WTC11 (cell line): ENCODE measurements at regions not wholly inside any gene's neighbourhood (a gene's known extent, or its start where the extent isn't known, plus 50 kb on each side); places are given as distances from the start of the nearest gene placed in this dataset.

ENCODE experiments used
- ATAC-seq: fragments of 200-7000 bp; cut with Tn5 transposase; 2 replicates; pipeline ENCODE4 v1.10.0; 2021; ENCODE audit warnings: mild to moderate bottlenecking, moderate library complexity
- CTCF ChIA-PET: fragments of 300-600 bp; sonication (Branson Sonifier 250); formaldehyde crosslinking; loops from one replicate; lab custom pipeline; 2021; ENCODE audit warnings: antibody characterized with exemption; lab: Charles Lee
- POLR2A ChIA-PET: fragments of 350-600 bp; sonication (Branson Sonifier 250); formaldehyde crosslinking; loops from one replicate; lab custom pipeline; 2021; ENCODE audit warnings: antibody characterized with exemption; lab: Charles Lee
- DNase-seq: peaks from one replicate; pipeline ENCODE4 v3.0.0; 2021; ENCODE audit warnings: low spot score
- H3K27ac Mint-ChIP-seq: 2 replicates; pipeline ENCODE4 v1.8.0; 2021; ENCODE audit warnings: mixed read lengths
- H3K27me3 Mint-ChIP-seq: 2 replicates; pipeline ENCODE4 v1.8.0; 2021; ENCODE audit warnings: low read depth, mild to moderate bottlenecking, moderate library complexity, mixed read lengths
- H3K36me3 Mint-ChIP-seq: 2 replicates; pipeline ENCODE4 v1.8.0; 2021; ENCODE audit warnings: mixed read lengths
- H3K4me1 Mint-ChIP-seq: 2 replicates; pipeline ENCODE4 v1.8.0; 2022; ENCODE audit warnings: mixed read lengths
- H3K4me3 Mint-ChIP-seq: 2 replicates; pipeline ENCODE4 v1.8.0; 2021; ENCODE audit warnings: mild to moderate bottlenecking, moderate library complexity, mixed read lengths
- H3K9me3 Mint-ChIP-seq: 2 replicates; pipeline ENCODE4 v1.8.0; 2021; ENCODE audit warnings: mixed read lengths
- ATF1 ChIP-seq: sonication (generic); formaldehyde crosslinking; IDR thresholded peaks from 2 replicates; pipeline ENCODE4 v1.8.1; 2023; ENCODE audit warnings: mild to moderate bottlenecking, moderate library complexity, missing genetic modification reagents
- ETV6 ChIP-seq: sonication (generic); formaldehyde crosslinking; IDR thresholded peaks from 2 replicates; pipeline ENCODE4 v1.8.1; 2022; ENCODE audit warnings: mild to moderate bottlenecking, missing genetic modification reagents
- FOXJ3 ChIP-seq: sonication (generic); formaldehyde crosslinking; IDR thresholded peaks from 2 replicates; pipeline ENCODE4 v1.9.0; 2021; ENCODE audit warnings: missing genetic modification reagents, mild to moderate bottlenecking, borderline replicate concordance
- IRF2 ChIP-seq: sonication (generic); formaldehyde crosslinking; IDR thresholded peaks from 2 replicates; pipeline ENCODE4 v1.8.0; 2022; ENCODE audit warnings: low read depth, missing genetic modification reagents, borderline replicate concordance
- MYBL2 ChIP-seq: sonication (generic); formaldehyde crosslinking; IDR thresholded peaks from 2 replicates; pipeline ENCODE4 v1.8.1; 2023; ENCODE audit warnings: mild to moderate bottlenecking, moderate library complexity, missing genetic modification reagents
- NR1H2 ChIP-seq: sonication (generic); formaldehyde crosslinking; IDR thresholded peaks from 2 replicates; pipeline ENCODE4 v1.9.0; 2021; ENCODE audit warnings: mild to moderate bottlenecking, moderate library complexity, missing genetic modification reagents
- NR2C2 ChIP-seq: sonication (generic); formaldehyde crosslinking; IDR thresholded peaks from 2 replicates; pipeline ENCODE4 v1.8.0; 2022; ENCODE audit warnings: mild to moderate bottlenecking, missing genetic modification reagents
- PRRX2 ChIP-seq: fragments of 250-450 bp; sonication (Bioruptor Pico); IDR thresholded peaks from 2 replicates; pipeline ENCODE4 v1.8.0; 2021; ENCODE audit warnings: mild to moderate bottlenecking
- RORB ChIP-seq: fragments of 250-450 bp; sonication (Bioruptor Pico); IDR thresholded peaks from 2 replicates; pipeline ENCODE4 v1.9.0; 2021; ENCODE audit warnings: mild to moderate bottlenecking
- SMAD4 ChIP-seq: sonication (generic); formaldehyde crosslinking; IDR thresholded peaks from 2 replicates; pipeline ENCODE4 v1.8.0; 2022; ENCODE audit warnings: mild to moderate bottlenecking, missing genetic modification reagents
- SP1 ChIP-seq: sonication (generic); formaldehyde crosslinking; conservative IDR thresholded peaks from 2 replicates; pipeline ENCODE4 v1.8.1; 2022; ENCODE audit warnings: missing genetic modification reagents
- TCF7 ChIP-seq: sonication (generic); formaldehyde crosslinking; IDR thresholded peaks from 2 replicates; pipeline ENCODE4 v1.8.0; 2022; ENCODE audit warnings: mild to moderate bottlenecking, low read depth, missing genetic modification reagents, moderate library complexity
- ZNF138 ChIP-seq: sonication (generic); formaldehyde crosslinking; conservative IDR thresholded peaks from 2 replicates; pipeline ENCODE4 v1.8.1; 2022; ENCODE audit warnings: mild to moderate bottlenecking, moderate library complexity, missing genetic modification reagents
- ZNF396 ChIP-seq: fragments of 250-450 bp; sonication (Bioruptor Pico); IDR thresholded peaks from 2 replicates; pipeline ENCODE4 v1.8.0; 2021; ENCODE audit warnings: mild to moderate bottlenecking, moderate library complexity, borderline replicate concordance
- ZNF671 ChIP-seq: fragments of 250-450 bp; sonication (Bioruptor Pico); IDR thresholded peaks from 2 replicates; pipeline ENCODE4 v1.8.0; 2021; ENCODE audit warnings: mild to moderate bottlenecking
- TF ChIP-seq, protein P1 (sequence below): sonication (generic); formaldehyde crosslinking; conservative IDR thresholded peaks from 2 replicates; pipeline ENCODE4 v1.8.1; 2022; ENCODE audit warnings: mild to moderate bottlenecking, missing genetic modification reagents
- TF ChIP-seq, protein P2 (sequence below): fragments of 250-450 bp; sonication (Bioruptor Pico); IDR thresholded peaks from 2 replicates; pipeline ENCODE4 v2.1.2; 2022; ENCODE audit warnings: mild to moderate bottlenecking, moderate library complexity
- TF ChIP-seq, protein P3 (sequence below): fragments of 250-450 bp; sonication (Bioruptor Pico); IDR thresholded peaks from 2 replicates; pipeline ENCODE4 v1.9.0; 2021; ENCODE audit warnings: mild to moderate bottlenecking, borderline replicate concordance
- TF ChIP-seq, protein P4 (sequence below): sonication (generic); formaldehyde crosslinking; IDR thresholded peaks from 2 replicates; pipeline ENCODE4 v1.8.0; 2022; ENCODE audit warnings: mild to moderate bottlenecking, missing genetic modification reagents
- TF ChIP-seq, protein P5 (sequence below): fragments of 250-450 bp; sonication (Bioruptor Pico); IDR thresholded peaks from 2 replicates; pipeline ENCODE4 v1.9.0; 2021; ENCODE audit warnings: mild to moderate bottlenecking
- TF ChIP-seq, protein P6 (sequence below): fragments of 250-450 bp; sonication (Bioruptor Pico); IDR thresholded peaks from 2 replicates; pipeline ENCODE4 v1.9.0; 2021; ENCODE audit warnings: mild to moderate bottlenecking
- TF ChIP-seq, protein P7 (sequence below): fragments of 200-600 bp; IDR thresholded peaks from 2 replicates; pipeline ENCODE4 v1.8.0; 2022; ENCODE audit warnings: antibody characterized with exemption

DNA sequence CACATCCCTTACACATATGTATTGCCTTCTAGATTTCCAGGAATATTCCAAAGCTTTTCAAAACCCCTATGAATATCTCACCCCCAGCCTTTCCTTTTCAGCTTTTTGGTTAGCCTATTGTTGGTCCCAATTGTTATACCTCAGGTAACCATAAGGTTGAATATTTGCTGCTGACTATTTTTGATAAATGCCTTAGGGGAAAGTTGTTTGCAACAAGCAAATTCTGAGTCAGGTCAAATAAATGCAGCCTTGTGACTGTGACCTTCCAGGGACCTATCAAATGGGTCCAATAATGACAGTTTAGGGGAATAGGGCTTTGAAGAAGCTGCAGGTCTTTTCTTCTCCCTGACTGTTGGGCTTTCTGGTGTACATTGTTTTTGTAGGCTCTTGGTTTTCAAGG, 699.7 kb downstream of the NTRK3 start:
- CTCF ChIA-PET: no interaction called here
- peaks cover 18% of the 10 kb centered on the region for H3K9me3 Mint-ChIP-seq
- no peaks in the 10 kb centered on the region for H3K27me3 Mint-ChIP-seq
- TF ChIP-seq SP1 (no peak), FOXJ3 (no peak), PRRX2 (CRISPR knock-in tag) (no peak), MYBL2 (CRISPR knock-in tag) (no peak)
- TF ChIP-seq, protein P1, sequence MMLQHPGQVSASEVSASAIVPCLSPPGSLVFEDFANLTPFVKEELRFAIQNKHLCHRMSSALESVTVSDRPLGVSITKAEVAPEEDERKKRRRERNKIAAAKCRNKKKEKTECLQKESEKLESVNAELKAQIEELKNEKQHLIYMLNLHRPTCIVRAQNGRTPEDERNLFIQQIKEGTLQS (CRISPR knock-in tag): no peak
- TF ChIP-seq, protein P2, sequence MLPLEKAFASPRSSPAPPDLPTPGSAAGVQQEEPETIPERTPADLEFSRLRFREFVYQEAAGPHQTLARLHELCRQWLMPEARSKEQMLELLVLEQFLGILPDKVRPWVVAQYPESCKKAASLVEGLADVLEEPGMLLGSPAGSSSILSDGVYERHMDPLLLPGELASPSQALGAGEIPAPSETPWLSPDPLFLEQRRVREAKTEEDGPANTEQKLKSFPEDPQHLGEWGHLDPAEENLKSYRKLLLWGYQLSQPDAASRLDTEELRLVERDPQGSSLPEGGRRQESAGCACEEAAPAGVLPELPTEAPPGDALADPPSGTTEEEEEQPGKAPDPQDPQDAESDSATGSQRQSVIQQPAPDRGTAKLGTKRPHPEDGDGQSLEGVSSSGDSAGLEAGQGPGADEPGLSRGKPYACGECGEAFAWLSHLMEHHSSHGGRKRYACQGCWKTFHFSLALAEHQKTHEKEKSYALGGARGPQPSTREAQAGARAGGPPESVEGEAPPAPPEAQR (CRISPR knock-in tag): no peak
- TF ChIP-seq, protein P3, sequence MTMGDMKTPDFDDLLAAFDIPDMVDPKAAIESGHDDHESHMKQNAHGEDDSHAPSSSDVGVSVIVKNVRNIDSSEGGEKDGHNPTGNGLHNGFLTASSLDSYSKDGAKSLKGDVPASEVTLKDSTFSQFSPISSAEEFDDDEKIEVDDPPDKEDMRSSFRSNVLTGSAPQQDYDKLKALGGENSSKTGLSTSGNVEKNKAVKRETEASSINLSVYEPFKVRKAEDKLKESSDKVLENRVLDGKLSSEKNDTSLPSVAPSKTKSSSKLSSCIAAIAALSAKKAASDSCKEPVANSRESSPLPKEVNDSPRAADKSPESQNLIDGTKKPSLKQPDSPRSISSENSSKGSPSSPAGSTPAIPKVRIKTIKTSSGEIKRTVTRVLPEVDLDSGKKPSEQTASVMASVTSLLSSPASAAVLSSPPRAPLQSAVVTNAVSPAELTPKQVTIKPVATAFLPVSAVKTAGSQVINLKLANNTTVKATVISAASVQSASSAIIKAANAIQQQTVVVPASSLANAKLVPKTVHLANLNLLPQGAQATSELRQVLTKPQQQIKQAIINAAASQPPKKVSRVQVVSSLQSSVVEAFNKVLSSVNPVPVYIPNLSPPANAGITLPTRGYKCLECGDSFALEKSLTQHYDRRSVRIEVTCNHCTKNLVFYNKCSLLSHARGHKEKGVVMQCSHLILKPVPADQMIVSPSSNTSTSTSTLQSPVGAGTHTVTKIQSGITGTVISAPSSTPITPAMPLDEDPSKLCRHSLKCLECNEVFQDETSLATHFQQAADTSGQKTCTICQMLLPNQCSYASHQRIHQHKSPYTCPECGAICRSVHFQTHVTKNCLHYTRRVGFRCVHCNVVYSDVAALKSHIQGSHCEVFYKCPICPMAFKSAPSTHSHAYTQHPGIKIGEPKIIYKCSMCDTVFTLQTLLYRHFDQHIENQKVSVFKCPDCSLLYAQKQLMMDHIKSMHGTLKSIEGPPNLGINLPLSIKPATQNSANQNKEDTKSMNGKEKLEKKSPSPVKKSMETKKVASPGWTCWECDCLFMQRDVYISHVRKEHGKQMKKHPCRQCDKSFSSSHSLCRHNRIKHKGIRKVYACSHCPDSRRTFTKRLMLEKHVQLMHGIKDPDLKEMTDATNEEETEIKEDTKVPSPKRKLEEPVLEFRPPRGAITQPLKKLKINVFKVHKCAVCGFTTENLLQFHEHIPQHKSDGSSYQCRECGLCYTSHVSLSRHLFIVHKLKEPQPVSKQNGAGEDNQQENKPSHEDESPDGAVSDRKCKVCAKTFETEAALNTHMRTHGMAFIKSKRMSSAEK (CRISPR knock-in tag): no peak
- TF ChIP-seq, protein P4, sequence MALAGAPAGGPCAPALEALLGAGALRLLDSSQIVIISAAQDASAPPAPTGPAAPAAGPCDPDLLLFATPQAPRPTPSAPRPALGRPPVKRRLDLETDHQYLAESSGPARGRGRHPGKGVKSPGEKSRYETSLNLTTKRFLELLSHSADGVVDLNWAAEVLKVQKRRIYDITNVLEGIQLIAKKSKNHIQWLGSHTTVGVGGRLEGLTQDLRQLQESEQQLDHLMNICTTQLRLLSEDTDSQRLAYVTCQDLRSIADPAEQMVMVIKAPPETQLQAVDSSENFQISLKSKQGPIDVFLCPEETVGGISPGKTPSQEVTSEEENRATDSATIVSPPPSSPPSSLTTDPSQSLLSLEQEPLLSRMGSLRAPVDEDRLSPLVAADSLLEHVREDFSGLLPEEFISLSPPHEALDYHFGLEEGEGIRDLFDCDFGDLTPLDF (CRISPR knock-in tag): no peak
- TF ChIP-seq, protein P5, sequence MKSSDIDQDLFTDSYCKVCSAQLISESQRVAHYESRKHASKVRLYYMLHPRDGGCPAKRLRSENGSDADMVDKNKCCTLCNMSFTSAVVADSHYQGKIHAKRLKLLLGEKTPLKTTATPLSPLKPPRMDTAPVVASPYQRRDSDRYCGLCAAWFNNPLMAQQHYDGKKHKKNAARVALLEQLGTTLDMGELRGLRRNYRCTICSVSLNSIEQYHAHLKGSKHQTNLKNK (CRISPR knock-in tag): no peak
- TF ChIP-seq, protein P6, sequence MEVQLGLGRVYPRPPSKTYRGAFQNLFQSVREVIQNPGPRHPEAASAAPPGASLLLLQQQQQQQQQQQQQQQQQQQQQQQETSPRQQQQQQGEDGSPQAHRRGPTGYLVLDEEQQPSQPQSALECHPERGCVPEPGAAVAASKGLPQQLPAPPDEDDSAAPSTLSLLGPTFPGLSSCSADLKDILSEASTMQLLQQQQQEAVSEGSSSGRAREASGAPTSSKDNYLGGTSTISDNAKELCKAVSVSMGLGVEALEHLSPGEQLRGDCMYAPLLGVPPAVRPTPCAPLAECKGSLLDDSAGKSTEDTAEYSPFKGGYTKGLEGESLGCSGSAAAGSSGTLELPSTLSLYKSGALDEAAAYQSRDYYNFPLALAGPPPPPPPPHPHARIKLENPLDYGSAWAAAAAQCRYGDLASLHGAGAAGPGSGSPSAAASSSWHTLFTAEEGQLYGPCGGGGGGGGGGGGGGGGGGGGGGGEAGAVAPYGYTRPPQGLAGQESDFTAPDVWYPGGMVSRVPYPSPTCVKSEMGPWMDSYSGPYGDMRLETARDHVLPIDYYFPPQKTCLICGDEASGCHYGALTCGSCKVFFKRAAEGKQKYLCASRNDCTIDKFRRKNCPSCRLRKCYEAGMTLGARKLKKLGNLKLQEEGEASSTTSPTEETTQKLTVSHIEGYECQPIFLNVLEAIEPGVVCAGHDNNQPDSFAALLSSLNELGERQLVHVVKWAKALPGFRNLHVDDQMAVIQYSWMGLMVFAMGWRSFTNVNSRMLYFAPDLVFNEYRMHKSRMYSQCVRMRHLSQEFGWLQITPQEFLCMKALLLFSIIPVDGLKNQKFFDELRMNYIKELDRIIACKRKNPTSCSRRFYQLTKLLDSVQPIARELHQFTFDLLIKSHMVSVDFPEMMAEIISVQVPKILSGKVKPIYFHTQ (CRISPR knock-in tag): no peak
- no peak overlapping the region for H3K27ac Mint-ChIP-seq
- DNase-seq (no peak), ATAC-seq (no peak)
- peaks cover 3% of the 10 kb centered on the region; the same call in 1 of the 2 replicates for H3K36me3 Mint-ChIP-seq
- POLR2A ChIA-PET: no interaction called here
- H3K4me1 Mint-ChIP-seq: no peaks in the 10 kb centered on the region
- no peak overlapping the region for H3K4me3 Mint-ChIP-seq

DNA sequence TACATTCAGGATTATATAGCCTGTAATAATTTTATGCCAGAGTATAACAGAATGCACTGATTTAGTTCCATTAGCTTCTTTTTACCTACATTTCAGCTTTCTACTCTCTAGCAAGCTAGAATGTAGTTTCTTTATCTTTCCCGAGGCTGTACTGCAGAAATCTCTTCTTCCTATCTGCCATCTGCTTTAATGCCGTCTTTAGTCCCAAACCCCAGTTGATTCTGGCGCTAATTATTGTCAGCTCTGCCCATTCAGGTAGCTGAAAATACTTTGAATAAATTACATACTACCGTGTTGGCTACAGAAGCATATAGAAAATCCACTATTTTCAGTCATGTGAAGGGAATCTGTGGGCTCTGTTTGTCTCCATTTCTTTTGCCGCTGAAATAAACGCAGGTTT, 706.7 kb downstream of the NTRK3 start:
- CTCF ChIA-PET: no interaction called here
- POLR2A ChIA-PET: interaction anchor here (0.6 kb wide), 1 partner anchor 1518 kb away, joined by 6 read pairs; no protein-coding TSS in a partner anchor
- Mint-ChIP-seq H3K36me3 (peaks cover 3% of the 10 kb centered on the region; the same call in 1 of the 2 replicates), H3K27me3 (no peaks in the 10 kb centered on the region), H3K27ac (no peak overlapping the region), H3K4me3 (no peak overlapping the region), H3K4me1 (no peaks in the 10 kb centered on the region), H3K9me3 (peaks cover 19% of the 10 kb centered on the region)
- TF ChIP-seq FOXJ3 (no peak), SP1 (no peak), NR1H2 (CRISPR knock-in tag) (no peak), ZNF138 (CRISPR knock-in tag) (no peak), IRF2 (no peak), ATF1 (CRISPR knock-in tag) (no peak), SMAD4 (CRISPR knock-in tag) (no peak), NR2C2 (CRISPR knock-in tag) (no peak), ZNF396 (CRISPR knock-in tag) (no peak), TCF7 (CRISPR knock-in tag) (no peak), RORB (no peak), ETV6 (CRISPR knock-in tag) (no peak), ZNF671 (CRISPR knock-in tag) (no peak), MYBL2 (CRISPR knock-in tag) (no peak)
- TF ChIP-seq, protein P7, sequence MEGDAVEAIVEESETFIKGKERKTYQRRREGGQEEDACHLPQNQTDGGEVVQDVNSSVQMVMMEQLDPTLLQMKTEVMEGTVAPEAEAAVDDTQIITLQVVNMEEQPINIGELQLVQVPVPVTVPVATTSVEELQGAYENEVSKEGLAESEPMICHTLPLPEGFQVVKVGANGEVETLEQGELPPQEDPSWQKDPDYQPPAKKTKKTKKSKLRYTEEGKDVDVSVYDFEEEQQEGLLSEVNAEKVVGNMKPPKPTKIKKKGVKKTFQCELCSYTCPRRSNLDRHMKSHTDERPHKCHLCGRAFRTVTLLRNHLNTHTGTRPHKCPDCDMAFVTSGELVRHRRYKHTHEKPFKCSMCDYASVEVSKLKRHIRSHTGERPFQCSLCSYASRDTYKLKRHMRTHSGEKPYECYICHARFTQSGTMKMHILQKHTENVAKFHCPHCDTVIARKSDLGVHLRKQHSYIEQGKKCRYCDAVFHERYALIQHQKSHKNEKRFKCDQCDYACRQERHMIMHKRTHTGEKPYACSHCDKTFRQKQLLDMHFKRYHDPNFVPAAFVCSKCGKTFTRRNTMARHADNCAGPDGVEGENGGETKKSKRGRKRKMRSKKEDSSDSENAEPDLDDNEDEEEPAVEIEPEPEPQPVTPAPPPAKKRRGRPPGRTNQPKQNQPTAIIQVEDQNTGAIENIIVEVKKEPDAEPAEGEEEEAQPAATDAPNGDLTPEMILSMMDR: no peak
- TF ChIP-seq, protein P1 (CRISPR knock-in tag): no peak
- DNase-seq (no peak), ATAC-seq (no peak)
